GM23248 (cell line): ENCODE measurements at regions not wholly inside any gene's neighbourhood (a gene's known extent, or its start where the extent isn't known, plus 50 kb on each side); places are given as distances from the start of the nearest gene placed in this dataset.

Source experiments
- EZH2 ChIP-seq: fragments of 200-600 bp; sonication (generic); IDR thresholded peaks from 2 replicates; pipeline ENCODE4 v1.6.1; 2018; ENCODE audit warnings: antibody characterized with exemption, mild to moderate bottlenecking; ENCODE audit not compliant: insufficient read depth, poor library complexity, severe bottlenecking
- EZH2phosphoT487 ChIP-seq: fragments of 200-600 bp; sonication (generic); IDR thresholded peaks from 2 replicates; pipeline ENCODE4 v1.6.1; 2018; ENCODE audit warnings: antibody characterized with exemption, moderate library complexity, mild to moderate bottlenecking, low read depth; ENCODE audit not compliant: insufficient read depth

DNA sequence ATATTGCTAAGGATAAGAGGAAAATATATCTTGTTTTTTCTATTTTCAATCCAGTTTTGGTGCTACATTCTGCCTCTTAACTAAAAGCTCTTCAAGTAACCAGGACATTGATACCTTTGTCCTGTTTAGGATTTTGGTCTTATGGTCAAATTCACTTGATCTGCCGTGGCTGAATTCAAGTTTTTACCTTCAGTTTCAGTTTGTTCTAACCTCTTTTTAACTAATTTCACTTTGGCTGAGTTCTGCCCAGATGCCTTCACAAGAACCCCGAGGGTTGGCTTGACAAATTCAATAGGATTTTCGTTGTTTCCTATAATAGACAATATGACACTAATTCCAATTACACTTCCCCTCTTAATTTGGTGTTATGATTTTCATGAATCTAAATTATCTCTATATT lies 84.5 kb upstream of the C1orf21 start:
- TF ChIP-seq EZH2: no peak
- no peak for TF ChIP-seq EZH2phosphoT487
